ENCODE measurements at regions not wholly inside any gene's neighbourhood (a gene's known extent, or its start where the extent isn't known, plus 50 kb on each side); places are given as distances from the start of the nearest gene placed in this dataset.
"Not testable (repeated sequence)": the region's sequence is repeated elsewhere in the genome, so short reads cannot be mapped to it uniquely, and the experiment has no call there.

GRCh38 chr12:76292891-76293290, 55.3 kb downstream of the BBS10 start:
- not testable (repeated sequence) for DNase-seq

GRCh38 chr12:76292305-76292704, 55.9 kb downstream of the BBS10 start:
- not testable (repeated sequence) for DNase-seq

GRCh38 chr12:76290963-76291859, 57.0 kb downstream of the BBS10 start:
- no peak for DNase-seq

GRCh38 chr12:76288218-76288617, 60.0 kb downstream of the BBS10 start:
- DNase-seq = no peak

GRCh38 chr12:76284816-76285750, 63.1 kb downstream of the BBS10 start:
- DNase-seq = no peak

- no peak for DNase-seq
Measured at GRCh38 chr12:76282744-76283143, 65.5 kb downstream of the BBS10 start.

GRCh38 chr12:76277480-76277879, 70.7 kb downstream of the BBS10 start:
- no peak for DNase-seq

GRCh38 chr12:76276499-76277151, 71.6 kb downstream of the BBS10 start:
- DNase-seq = no peak

- no peak for DNase-seq
Measured at GRCh38 chr12:76275511-76276093, 72.6 kb downstream of the BBS10 start.

- DNase-seq = no peak
Measured at GRCh38 chr12:76274420-76275083, 73.7 kb downstream of the BBS10 start.

GRCh38 chr12:76272287-76272686, 75.9 kb downstream of the BBS10 start:
- no peak for DNase-seq

GRCh38 chr12:76270657-76271358, 77.4 kb downstream of the BBS10 start:
- no peak for DNase-seq

- no peak for DNase-seq
Measured at GRCh38 chr12:76268267-76268666, 79.9 kb downstream of the BBS10 start.

- no peak for DNase-seq
Measured at GRCh38 chr12:76266797-76267196, 81.4 kb downstream of the BBS10 start.

GRCh38 chr12:76265424-76266180, 82.6 kb downstream of the BBS10 start:
- no peak for DNase-seq

- no peak for DNase-seq
Measured at GRCh38 chr12:76264611-76265012, 83.6 kb downstream of the BBS10 start.

GRCh38 chr12:76263696-76264095, 84.5 kb downstream of the BBS10 start:
- DNase-seq = no peak

GRCh38 chr12:76260390-76260748, 87.8 kb downstream of the BBS10 start:
- DNase-seq = no peak

GRCh38 chr12:76259660-76260389, 88.4 kb downstream of the BBS10 start:
- no peak for DNase-seq

GRCh38 chr12:76259106-76259505, 89.1 kb downstream of the BBS10 start:
- DNase-seq = no peak

Data from effector CD8-positive, alpha-beta T cell (primary cell).